Jurkat, Clone E6-1 (cell line): ENCODE measurements at regions not wholly inside any gene's neighbourhood (a gene's known extent, or its start where the extent isn't known, plus 50 kb on each side); places are given as distances from the start of the nearest gene placed in this dataset.

ENCODE experiments used
- DNase-seq: peaks from one replicate; pipeline ENCODE4 v3.0.0-alpha.2; 2011; ENCODE audit warnings: low read depth, low spot score
- H3K4me3 ChIP-seq: 2 replicates; pipeline ENCODE4 v1.5.1; 2011; ENCODE audit warnings: mild to moderate bottlenecking, low read length, control low read depth, moderate library complexity

- no peak for DNase-seq
- no peak overlapping the region for H3K4me3 ChIP-seq
These were observed 311.3 kb upstream of the ZMIZ1 start for GRCh38 chr10:78757344-78757925.

DNA sequence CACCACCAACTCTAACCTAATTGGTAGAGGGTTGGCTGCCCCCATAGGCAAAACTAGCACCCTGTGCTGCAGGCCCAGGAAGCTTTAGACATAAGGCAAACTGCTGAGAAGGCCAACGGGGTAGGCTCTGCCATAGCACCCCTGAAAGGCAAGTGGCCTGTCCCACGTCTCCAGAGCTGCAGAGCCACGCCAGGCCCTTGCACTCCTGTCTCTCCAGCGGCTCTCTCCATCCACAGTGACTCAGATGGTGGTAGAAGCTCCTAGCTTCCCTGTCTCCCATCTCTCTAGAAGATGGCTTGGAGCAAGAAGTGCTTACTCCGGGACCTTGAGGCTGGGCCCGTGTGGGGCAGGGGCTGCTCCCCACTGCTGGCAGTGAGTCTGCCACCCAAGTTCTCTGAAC lies 310.6 kb upstream of the ZMIZ1 start:
- no peak overlapping the region for H3K4me3 ChIP-seq
- DNase-seq: no peak

DNA sequence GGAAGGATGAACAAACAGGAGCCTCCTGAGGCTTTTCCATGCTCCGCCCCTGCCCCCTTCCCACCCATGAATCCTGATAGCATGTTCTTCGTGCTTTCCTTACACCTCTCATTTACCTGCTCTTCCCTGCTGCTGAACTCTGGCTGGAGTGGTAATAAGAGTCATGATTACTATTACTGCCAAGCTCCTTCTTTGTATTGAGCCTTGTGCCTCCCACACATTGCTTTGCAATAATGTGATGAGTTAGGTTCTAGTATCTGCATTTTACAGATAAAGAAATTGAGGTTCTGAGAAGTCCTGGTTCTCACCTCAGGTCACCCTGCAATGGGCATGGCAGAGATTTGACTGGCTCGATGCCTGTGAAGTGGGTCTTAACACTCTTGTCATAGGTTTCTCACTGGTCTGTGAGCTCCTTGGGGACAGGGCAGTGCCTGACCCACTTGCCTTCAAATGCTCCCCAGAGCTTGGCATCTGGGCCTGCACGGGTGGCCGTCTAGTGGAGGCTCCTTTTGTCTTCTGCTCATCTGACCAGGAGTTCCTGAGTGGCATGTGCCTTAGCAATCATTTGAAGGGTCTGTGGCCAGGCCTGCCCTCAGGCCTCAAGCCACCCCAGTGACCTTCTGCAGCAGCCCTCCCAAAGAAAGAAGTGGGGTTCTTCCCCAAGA lies 309.2 kb upstream of the ZMIZ1 start:
- H3K4me3 ChIP-seq: no peak overlapping the region
- DNase-seq: no peak

DNA sequence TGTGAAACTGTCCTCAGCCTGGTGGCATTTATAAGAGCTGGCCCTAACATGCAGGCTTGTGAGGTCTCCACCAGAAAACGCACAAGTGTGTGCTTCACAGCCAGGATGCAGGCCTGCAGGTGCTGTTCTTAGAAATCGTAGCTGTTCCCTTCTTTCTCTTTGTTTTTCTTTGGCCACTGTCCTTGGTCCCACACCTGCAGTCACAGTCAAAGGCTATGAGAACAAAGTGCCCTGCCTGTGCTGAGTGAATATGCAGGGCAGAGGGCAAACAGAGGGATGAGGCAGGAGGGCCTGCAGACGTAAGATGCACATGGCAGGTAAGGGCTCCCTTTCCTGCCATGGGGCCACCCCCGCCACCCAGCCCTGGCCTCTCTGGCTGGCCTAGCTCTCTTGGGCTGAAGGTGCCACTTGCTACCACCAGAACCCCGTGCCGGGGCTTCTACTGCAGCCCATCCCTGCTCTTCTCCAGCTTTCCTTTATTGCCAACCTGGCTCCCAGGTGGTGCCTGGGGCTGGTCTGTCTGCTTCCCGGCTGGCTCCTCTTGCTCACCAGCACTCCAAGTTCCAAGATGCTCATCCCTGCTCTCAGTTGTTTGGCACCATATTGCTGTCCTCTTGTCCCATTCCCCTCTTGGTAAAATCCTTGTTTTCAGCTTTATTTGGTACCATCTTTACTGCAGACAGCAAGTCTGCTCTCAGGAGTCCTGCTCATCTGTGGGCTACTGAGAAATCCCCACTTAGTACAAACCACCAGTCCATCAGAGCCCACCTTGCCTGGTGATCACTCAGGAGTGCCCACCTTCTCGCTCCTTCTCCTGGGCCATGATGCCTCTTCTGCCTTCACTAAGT lies 308.1 kb upstream of the ZMIZ1 start:
- no peak for DNase-seq

DNA sequence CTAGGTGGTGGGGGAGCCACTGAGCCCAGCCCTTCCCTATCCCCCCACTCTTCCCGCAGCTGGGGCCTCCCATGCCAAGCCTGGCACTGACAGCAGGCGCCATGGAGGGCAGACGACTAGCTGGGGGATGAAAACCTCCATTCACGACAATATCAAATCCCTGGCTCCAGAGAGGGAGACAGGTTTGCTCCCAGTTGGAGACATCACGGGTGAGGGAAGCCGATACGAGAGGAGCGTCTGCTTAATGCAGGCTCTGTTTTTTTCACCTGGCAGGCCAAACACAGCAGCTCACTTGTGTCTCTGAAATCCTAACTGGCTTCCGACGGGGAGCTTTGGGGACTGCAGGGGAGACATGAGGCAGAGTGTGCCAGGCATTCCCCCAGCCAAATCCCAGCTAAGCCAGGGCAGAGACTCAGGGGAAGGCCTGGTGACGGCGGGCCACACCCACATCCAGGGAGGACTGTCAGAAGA lies 307.4 kb upstream of the ZMIZ1 start:
- no peak for DNase-seq
- no peak overlapping the region for H3K4me3 ChIP-seq

More for the DNA sequence above, 308.1 kb upstream of the ZMIZ1 start:
- H3K4me3 ChIP-seq: no peak overlapping the region

DNA sequence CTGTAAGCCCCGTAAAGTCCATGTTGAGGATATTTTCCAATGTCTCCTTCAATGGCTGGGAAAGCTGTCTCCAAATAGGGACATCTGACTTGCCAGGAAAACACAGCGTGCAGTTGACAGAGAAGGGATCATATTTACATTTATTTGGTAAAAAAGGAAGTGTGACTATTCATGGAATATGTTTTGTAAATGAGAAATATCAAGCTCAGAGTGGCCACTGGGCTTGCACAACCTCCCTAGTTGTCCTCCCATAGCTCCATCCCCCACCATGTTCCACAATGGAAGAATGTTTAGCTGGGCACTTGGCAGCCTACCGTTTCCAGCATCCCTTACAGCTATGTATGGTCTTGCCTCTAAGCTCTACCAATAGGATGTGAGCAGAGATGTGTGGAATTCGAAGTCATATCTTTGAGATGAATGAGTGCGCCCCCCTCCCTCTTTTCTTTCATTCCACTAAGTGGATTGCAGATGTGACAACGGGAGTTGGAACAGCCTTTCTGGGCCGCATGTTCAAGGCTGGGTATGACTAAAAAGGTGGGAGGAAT lies 306.6 kb upstream of the ZMIZ1 start:
- DNase-seq: no peak
- no peak overlapping the region for H3K4me3 ChIP-seq

- no peak overlapping the region for H3K4me3 ChIP-seq
- DNase-seq: no peak
These were observed 305.5 kb upstream of the ZMIZ1 start for GRCh38 chr10:78763234-78763633.

DNA sequence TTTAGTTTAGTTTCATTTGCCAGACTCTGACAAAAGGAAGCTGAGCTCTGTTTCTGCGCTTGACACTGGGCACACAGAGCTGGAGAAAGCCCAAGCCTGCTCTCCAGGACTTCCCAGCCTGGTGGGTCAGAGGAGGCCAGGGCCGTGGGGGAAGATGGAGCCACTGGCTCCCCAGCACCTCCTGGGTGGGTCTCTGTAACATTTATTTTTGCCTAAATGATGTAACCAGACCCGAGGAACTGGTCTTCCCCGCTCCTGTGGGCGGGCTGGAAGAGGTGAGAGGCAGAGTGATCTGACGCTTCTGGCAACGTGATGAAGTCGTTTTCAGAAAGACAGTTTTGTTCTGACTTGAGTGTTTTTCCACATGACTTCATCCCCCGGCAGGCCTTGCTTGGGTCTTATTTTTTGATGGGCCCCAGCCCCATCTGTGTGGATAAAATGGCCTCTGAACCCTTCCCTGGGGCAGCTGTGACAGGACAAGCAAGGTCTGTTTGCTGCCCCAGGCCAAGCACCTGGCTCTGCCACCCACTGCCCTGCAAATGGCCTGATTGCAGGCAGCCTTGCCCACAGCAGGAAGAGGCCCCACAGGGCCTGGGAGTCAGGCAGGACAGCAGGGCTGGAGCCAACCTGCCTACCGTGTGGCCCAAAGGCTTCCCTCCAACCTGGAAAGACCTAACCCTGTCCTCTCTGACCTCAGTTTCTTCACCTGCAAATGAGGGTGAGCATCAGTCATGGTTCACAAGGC lies 304.9 kb upstream of the ZMIZ1 start:
- H3K4me3 ChIP-seq: no peak overlapping the region
- no peak for DNase-seq

DNA sequence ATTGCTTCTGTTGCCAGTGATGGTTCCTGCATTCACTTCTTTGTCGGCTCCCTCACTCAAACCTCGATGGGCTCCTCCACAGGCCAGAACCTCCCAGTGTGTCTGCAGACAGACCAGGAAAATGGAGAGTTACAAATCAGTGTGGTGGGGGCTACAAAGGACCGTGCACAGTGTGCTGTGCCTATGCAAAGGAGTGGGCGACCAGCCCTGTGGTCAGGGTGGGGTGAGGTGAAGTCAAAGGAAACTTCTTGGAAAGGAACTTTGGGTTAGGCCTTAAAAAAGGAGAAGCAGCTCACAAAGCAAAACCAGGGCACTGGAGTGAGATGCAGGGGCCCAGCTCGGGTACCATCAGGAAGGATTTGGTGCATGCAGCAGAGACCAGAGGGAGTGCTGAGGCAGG lies 304.3 kb upstream of the ZMIZ1 start:
- DNase-seq: no peak
- no peak overlapping the region for H3K4me3 ChIP-seq

GRCh38 chr10:78764846-78765430 lies 303.8 kb upstream of the ZMIZ1 start:
- DNase-seq: no peak

DNA sequence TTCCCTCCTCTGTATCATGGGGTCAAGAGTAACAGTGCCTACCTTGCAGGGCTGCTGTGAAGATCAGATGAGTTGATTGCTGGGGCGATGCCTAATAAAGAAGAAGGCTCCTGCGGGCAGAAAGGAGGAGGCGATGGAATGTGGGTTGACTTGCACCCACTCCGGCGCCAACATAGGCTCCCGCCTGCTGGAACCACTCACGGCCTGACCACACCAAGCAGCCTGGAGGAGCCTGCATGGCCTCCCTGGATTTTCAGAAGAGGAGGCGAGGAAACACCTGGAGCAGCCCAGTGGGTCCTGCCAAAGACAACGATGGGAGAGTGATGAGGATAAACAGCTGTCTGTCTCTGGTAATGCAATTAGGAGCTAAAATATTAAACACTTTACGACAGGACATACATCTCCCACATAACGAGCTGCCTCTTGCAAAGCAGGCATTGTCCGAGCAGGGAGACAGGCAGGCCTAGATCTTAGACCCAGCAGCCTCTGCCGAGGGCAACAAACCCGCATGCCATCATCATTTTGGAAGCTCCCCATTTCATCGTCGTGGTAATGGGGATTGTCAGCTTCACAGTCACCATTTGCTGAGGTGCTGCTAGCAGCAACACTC lies 302.9 kb upstream of the ZMIZ1 start:
- H3K4me3 ChIP-seq: no peak overlapping the region
- DNase-seq: no peak

More at GRCh38 chr10:78764846-78765430, 303.8 kb upstream of the ZMIZ1 start:
- H3K4me3 ChIP-seq: no peak overlapping the region

DNA sequence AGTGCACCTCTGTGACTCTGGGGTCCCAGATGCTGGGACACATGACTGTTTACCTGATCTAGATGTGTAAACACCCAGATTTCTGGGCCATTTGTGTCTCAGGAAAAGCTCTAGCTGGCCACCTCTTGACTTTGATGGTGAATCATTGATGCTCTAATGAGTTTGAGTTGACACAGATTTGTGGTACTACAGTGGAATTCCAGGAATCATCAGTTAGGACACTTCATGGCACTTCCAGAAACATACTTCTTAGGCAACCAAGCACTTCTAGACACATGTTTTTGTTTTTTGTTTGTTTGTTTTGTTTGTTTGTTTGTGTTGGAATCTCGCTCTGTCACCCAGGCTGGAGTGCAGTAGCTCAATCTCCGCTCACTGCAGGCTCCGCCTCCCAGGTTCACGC lies 302.2 kb upstream of the ZMIZ1 start:
- H3K4me3 ChIP-seq: no peak overlapping the region
- no peak for DNase-seq

GRCh38 chr10:78768041-78768835 lies 300.5 kb upstream of the ZMIZ1 start:
- H3K4me3 ChIP-seq: no peak overlapping the region
- no peak for DNase-seq

GRCh38 chr10:78768876-78769275 lies 299.9 kb upstream of the ZMIZ1 start:
- no peak overlapping the region for H3K4me3 ChIP-seq
- DNase-seq: no peak

DNA sequence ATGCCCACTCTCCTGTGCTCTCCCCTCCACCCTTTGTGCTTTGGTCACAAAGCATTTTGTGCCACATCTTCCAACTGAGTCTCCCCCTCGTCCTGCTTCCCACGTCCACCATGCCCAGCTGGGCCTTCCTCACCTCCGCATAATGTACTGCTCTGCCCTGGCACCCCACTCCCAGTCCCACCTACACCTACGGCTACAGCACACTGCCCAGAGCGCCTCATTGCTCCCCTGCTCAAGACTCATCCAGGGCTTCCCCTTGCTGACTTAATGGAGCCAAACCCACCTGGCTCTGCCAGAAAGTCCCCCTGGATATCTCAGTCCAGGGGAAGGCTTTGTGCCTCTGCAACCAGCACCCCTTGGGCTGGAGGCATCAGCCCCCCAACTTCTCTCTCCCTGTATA lies 299.2 kb upstream of the ZMIZ1 start:
- no peak overlapping the region for H3K4me3 ChIP-seq
- no peak for DNase-seq

DNA sequence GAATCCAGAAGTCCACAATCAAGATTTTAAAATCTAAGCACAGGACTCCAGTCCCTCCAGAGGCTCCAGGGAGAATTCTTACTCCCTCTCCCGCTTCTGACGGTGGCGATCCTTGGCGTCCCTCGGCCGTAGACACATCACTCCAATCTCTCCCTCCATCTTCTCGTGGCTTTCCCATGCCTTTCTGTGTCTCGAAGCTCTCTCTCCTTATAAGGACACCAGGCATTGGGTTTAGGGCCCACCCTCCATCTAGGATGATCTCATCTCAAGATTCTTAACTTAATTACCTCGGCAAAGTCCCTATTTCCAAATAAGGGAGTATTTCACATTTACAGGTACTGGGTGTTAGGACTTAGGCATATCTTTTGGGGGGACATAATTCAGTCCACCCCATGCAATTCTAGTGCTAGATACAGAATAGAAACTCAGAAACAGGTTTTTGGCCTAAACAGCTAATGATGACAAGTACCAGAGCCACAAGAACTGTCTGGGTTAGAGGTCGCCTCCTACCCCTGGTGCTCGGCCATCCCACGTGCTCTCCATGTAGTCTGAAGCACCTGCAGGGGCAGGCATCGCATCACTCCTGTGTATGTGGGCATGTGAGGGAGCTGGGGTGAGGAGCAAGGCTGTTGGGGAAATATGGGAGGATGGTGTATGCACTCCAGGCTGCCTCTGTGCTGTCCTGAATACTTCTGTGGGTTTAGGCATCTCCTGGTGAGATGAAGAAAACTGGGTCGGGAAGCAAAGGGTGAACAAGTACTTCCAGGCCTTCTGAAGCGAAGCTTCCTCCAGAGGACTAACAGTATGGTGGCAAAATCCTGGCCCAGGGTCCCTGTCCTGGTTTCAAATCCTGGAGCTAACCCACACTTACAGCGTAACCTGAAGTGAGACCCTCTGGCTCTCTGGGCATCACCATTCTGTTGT lies 298.3 kb upstream of the ZMIZ1 start:
- H3K4me3 ChIP-seq: no peak overlapping the region
- DNase-seq: no peak

- H3K4me3 ChIP-seq: no peak overlapping the region
- DNase-seq: no peak
These were observed 297.5 kb upstream of the ZMIZ1 start for GRCh38 chr10:78771260-78771659.
